Heart left ventricle (tissue), 13 donors: ENCODE measurements at regions not wholly inside any gene's neighbourhood (a gene's known extent, or its start where the extent isn't known, plus 50 kb on each side); places are given as distances from the start of the nearest gene placed in this dataset.

Source experiments
- CTCF ChIP-seq, 12 donors: fragments of 200-600 bp; sonication (generic) in 4 of 12; IDR thresholded peaks; one replicate each; pipeline versions ENCODE4 v1.5.0 to v1.8.0; 2018 to 2022; ENCODE audit warnings: antibody characterized with exemption in 12 of 12, mild to moderate bottlenecking in 5 of 12
- POLR2A ChIP-seq, 2 donors: fragments of 450-650 bp; IDR thresholded peaks; one replicate each; pipeline ENCODE4 v1.6.1; 2017; ENCODE audit warnings: antibody characterized with exemption in 2 of 2, mild to moderate bottlenecking in 2 of 2, moderate library complexity in 2 of 2
- donor health status: ischemic (EF 13 %, LVEDD 7.1; RV severe dilation, severe dysfunction).
- donor health status: DM: no; HTN: yes; CAD: no.
- donor health status: DM: no; HTN: no; CAD: no.
- donor health status: ischemic (EF 25% LVEDD 6.9; RV normal size, moderate dysfunction).
- donor health status: ischemic (EF 25% LVEDD 5.7; RV mildly dilated, moderate dysfunction).
- donor health status: ischemic (EF 35%, LVEDD 5.7; RV mildly dilated, moderate dysfunction).
- donor health status: nonischemic (EF 11% LVEDD 7.7; RV severe dilation, severe dysfunction).
- donor health status: DM: yes; HTN: yes; CAD: no.
- donor health status: PGD.
- donor health status: ischemic (EF 29% LVEDD 5.4; RV normal size, mild dysfunction).
- donor health status: nonischemic (EF 23%, LVEDD 6.1; RV moderate dilation, normal function).

DNA sequence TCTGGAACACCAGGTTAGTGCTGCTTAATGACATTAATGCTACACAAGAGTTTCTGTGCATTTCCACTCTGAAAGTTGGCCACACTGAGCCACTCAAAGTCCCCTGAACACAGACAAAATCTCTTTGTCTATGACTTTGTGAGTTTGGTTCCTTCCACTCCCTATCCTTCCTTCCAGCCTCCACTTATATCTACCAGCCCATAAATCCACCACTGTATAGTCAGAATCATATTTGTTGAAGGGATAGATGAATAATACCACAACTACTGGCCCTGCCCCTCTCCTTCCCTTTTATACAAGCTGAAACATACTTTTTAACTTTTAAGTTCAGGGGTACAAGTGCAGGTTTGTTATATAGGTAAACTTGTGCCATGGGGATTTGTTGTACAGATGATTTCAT is 127.5 kb downstream of the ABHD5 start:
- TF ChIP-seq CTCF (IDR thresholded peaks at IDR 0.05) (no peak), POLR2A (IDR thresholded peaks at IDR 0.05) (no peak)
